ENCODE measurements at regions not wholly inside any gene's neighbourhood (a gene's known extent, or its start where the extent isn't known, plus 50 kb on each side); places are given as distances from the start of the nearest gene placed in this dataset.
A peak's percentile ranks its signal among the peaks of the same experiment; 100 is the strongest.
"Not testable (repeated sequence)": the region's sequence is repeated elsewhere in the genome, so short reads cannot be mapped to it uniquely, and the experiment has no call there.

DNA sequence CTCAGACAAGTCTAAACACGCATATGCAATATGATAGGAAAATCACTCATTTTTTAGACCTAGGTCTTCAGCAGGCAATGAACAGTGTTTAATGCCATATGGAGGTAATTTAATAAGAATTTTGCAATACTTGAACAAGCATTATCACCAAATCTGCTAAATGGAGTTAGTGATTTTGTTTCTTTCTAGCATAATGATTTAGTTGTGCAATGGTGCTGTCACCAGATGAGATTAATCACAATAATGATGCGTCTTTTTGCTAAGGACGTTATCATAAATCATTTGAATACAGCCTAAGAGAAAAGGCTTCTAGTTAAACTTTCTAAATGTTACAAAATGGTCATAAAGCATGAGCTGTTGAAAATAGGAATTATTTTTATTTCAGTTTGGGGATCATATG, 170.0 kb upstream of the SLC16A7 start:
- Histone ChIP-seq H2AFZ (ENCODE audit: low read length) (no peak overlapping the region), H3K36me3 (ENCODE audit: control insufficient read depth, insufficient read depth, low read length) (no peaks in the 10 kb centered on the region), H3K4me1 (ENCODE audit: control insufficient read depth, extremely low read depth, insufficient read depth, low read length) (no peaks in the 10 kb centered on the region), H3K79me2 (ENCODE audit: control insufficient read depth, insufficient read depth, low read length) (no peaks in the 10 kb centered on the region), H3K4me2 (ENCODE audit: extremely low read depth, insufficient read depth, low read length) (no peak overlapping the region), H3K27ac (ENCODE audit: insufficient read depth, low read length) (no peak overlapping the region), H3K27me3 (ENCODE audit: control insufficient read depth, insufficient read depth, low read length) (no peaks in the 10 kb centered on the region), H3K4me3 (replicated peaks in 1 of 4; ENCODE audit: control extremely low read depth in 1 of 4, insufficient read depth in 1 of 4, low read depth in 3 of 4, low read length in 4 of 4) (no peak overlapping the region), H3K9ac (ENCODE audit: insufficient read depth, low read length) (no peak overlapping the region), H4K20me1 (ENCODE audit: control insufficient read depth, extremely low read depth, insufficient read depth, low read length) (no peaks in the 10 kb centered on the region), H3K9me3 (ENCODE audit: control insufficient read depth, insufficient read depth, low read depth, low read length) (no peaks in the 10 kb centered on the region)
- TF ChIP-seq, protein P1, sequence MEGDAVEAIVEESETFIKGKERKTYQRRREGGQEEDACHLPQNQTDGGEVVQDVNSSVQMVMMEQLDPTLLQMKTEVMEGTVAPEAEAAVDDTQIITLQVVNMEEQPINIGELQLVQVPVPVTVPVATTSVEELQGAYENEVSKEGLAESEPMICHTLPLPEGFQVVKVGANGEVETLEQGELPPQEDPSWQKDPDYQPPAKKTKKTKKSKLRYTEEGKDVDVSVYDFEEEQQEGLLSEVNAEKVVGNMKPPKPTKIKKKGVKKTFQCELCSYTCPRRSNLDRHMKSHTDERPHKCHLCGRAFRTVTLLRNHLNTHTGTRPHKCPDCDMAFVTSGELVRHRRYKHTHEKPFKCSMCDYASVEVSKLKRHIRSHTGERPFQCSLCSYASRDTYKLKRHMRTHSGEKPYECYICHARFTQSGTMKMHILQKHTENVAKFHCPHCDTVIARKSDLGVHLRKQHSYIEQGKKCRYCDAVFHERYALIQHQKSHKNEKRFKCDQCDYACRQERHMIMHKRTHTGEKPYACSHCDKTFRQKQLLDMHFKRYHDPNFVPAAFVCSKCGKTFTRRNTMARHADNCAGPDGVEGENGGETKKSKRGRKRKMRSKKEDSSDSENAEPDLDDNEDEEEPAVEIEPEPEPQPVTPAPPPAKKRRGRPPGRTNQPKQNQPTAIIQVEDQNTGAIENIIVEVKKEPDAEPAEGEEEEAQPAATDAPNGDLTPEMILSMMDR (conservative IDR thresholded peaks at IDR 0.05 in 1 of 2, IDR thresholded peaks at IDR 0.05 in 1 of 2; ENCODE audit: low read depth in 1 of 2, low read length in 2 of 2), result no peak
- no peak for TF ChIP-seq EZH2 (IDR thresholded peaks at IDR 0.05; ENCODE audit: low read length, missing control alignments)
- no peak for DNase-seq (ENCODE audit: low read depth in 2 of 2)

DNA sequence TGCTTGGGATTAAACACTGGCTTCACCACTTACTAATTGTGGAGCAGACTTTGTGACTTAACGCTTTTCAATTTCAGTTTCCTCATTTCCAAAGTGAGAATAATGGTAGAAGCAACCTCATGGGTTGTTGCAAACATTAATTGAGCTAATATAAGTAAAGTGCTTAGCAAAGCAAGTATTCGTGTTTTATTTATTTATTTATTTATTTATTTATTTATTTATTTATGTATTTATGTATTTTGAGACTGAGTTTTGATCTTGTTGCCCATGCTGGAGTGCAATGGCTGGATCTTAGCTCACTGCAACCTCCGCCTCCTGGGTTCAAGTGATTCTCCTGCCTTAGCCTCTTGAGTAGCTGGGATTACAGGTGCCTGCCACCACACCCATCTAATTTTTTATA, 171.2 kb upstream of the SLC16A7 start:
- not testable (repeated sequence) for H3K27ac ChIP-seq (ENCODE audit: insufficient read depth, low read length); H3K79me2 ChIP-seq (ENCODE audit: control insufficient read depth, insufficient read depth, low read length); H3K36me3 ChIP-seq (ENCODE audit: control insufficient read depth, insufficient read depth, low read length); DNase-seq (ENCODE audit: low read depth in 2 of 2); H3K27me3 ChIP-seq (ENCODE audit: control insufficient read depth, insufficient read depth, low read length); H3K4me3 ChIP-seq (replicated peaks in 1 of 4; ENCODE audit: control extremely low read depth in 1 of 4, insufficient read depth in 1 of 4, low read depth in 3 of 4, low read length in 4 of 4); H4K20me1 ChIP-seq (ENCODE audit: control insufficient read depth, extremely low read depth, insufficient read depth, low read length); H3K4me1 ChIP-seq (ENCODE audit: control insufficient read depth, extremely low read depth, insufficient read depth, low read length); H3K9me3 ChIP-seq (ENCODE audit: control insufficient read depth, insufficient read depth, low read depth, low read length); H3K9ac ChIP-seq (ENCODE audit: insufficient read depth, low read length); H3K4me2 ChIP-seq (ENCODE audit: extremely low read depth, insufficient read depth, low read length); H2AFZ ChIP-seq (ENCODE audit: low read length)

DNA sequence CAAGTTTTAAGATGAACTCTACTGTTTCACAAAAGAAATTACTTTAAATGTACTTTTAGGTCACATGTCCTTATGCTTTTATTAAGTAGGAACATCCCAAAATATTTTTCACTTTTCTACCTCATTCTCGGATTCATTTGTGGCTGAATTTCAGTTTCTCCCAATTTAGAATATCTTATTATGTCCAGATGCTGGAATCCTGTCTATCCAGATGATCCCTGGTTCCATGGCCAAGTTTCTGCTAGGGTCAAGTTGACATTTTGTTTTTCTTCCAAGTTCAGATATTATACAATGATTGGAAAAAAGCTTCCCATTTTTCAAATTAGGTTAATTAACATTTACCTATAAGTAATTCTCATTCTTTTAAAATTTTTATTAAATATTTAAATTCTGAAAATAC, 181.8 kb upstream of the SLC16A7 start:
- H2AFZ ChIP-seq (ENCODE audit: low read length), result no peak overlapping the region
- no peak for DNase-seq (ENCODE audit: low read depth in 2 of 2)
- no peak overlapping the region for H3K4me3 ChIP-seq (replicated peaks in 1 of 4; ENCODE audit: control extremely low read depth in 1 of 4, insufficient read depth in 1 of 4, low read depth in 3 of 4, low read length in 4 of 4)
- TF ChIP-seq, protein P1 (conservative IDR thresholded peaks at IDR 0.05 in 1 of 2, IDR thresholded peaks at IDR 0.05 in 1 of 2; ENCODE audit: low read depth in 1 of 2, low read length in 2 of 2), result no peak
- TF ChIP-seq EZH2 (IDR thresholded peaks at IDR 0.05; ENCODE audit: low read length, missing control alignments), result no peak
- H3K36me3 ChIP-seq (ENCODE audit: control insufficient read depth, insufficient read depth, low read length), result no peaks in the 10 kb centered on the region
- H4K20me1 ChIP-seq (ENCODE audit: control insufficient read depth, extremely low read depth, insufficient read depth, low read length), result no peaks in the 10 kb centered on the region
- H3K9me3 ChIP-seq (ENCODE audit: control insufficient read depth, insufficient read depth, low read depth, low read length), result no peaks in the 10 kb centered on the region
- H3K27ac ChIP-seq (ENCODE audit: insufficient read depth, low read length), result no peak overlapping the region
- H3K4me1 ChIP-seq (ENCODE audit: control insufficient read depth, extremely low read depth, insufficient read depth, low read length), result no peaks in the 10 kb centered on the region
- H3K4me2 ChIP-seq (ENCODE audit: extremely low read depth, insufficient read depth, low read length), result no peak overlapping the region
- no peaks in the 10 kb centered on the region for H3K79me2 ChIP-seq (ENCODE audit: control insufficient read depth, insufficient read depth, low read length)
- H3K27me3 ChIP-seq (ENCODE audit: control insufficient read depth, insufficient read depth, low read length), result no peaks in the 10 kb centered on the region
- H3K9ac ChIP-seq (ENCODE audit: insufficient read depth, low read length), result no peak overlapping the region

DNA sequence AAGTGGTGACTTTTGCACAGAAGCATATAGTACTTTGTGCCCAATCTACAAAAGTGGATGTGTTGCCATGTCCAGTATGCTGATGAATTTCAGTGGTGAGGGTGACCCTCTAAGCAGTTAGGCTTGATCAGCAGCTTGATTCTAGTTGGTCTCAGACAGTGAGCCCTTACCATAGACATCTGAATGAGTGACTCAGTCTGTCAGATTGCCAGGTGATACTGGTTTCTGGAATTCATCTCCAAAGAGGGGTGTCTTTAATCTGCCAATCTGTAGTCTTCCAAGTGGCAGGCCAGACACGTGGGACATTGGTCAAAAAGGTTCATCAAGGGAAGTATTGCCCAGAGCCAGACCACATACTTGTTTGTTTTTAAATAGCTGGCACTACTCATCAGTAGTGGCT, 187.4 kb upstream of the SLC16A7 start:
- H3K4me2 ChIP-seq (ENCODE audit: extremely low read depth, insufficient read depth, low read length), result no peak overlapping the region
- no peaks in the 10 kb centered on the region for H4K20me1 ChIP-seq (ENCODE audit: control insufficient read depth, extremely low read depth, insufficient read depth, low read length)
- no peak overlapping the region for H3K9ac ChIP-seq (ENCODE audit: insufficient read depth, low read length)
- H2AFZ ChIP-seq (ENCODE audit: low read length), result no peak overlapping the region
- no peaks in the 10 kb centered on the region for H3K9me3 ChIP-seq (ENCODE audit: control insufficient read depth, insufficient read depth, low read depth, low read length)
- no peaks in the 10 kb centered on the region for H3K27me3 ChIP-seq (ENCODE audit: control insufficient read depth, insufficient read depth, low read length)
- H3K36me3 ChIP-seq (ENCODE audit: control insufficient read depth, insufficient read depth, low read length), result no peaks in the 10 kb centered on the region
- no peak overlapping the region for H3K27ac ChIP-seq (ENCODE audit: insufficient read depth, low read length)
- H3K4me1 ChIP-seq (ENCODE audit: control insufficient read depth, extremely low read depth, insufficient read depth, low read length), result no peaks in the 10 kb centered on the region
- TF ChIP-seq, protein P1 (conservative IDR thresholded peaks at IDR 0.05 in 1 of 2, IDR thresholded peaks at IDR 0.05 in 1 of 2; ENCODE audit: low read depth in 1 of 2, low read length in 2 of 2), result no peak
- TF ChIP-seq EZH2 (IDR thresholded peaks at IDR 0.05; ENCODE audit: low read length, missing control alignments), result no peak
- H3K79me2 ChIP-seq (ENCODE audit: control insufficient read depth, insufficient read depth, low read length), result no peaks in the 10 kb centered on the region
- DNase-seq (ENCODE audit: low read depth in 2 of 2), result peak in 1 of 2 donors; percentile 25
- H3K4me3 ChIP-seq (replicated peaks in 1 of 4; ENCODE audit: control extremely low read depth in 1 of 4, insufficient read depth in 1 of 4, low read depth in 3 of 4, low read length in 4 of 4), result no peak overlapping the region
